ENCODE measurements at regions not wholly inside any gene's neighbourhood (a gene's known extent, or its start where the extent isn't known, plus 50 kb on each side); places are given as distances from the start of the nearest gene placed in this dataset.

- TF ChIP-seq, protein P1, sequence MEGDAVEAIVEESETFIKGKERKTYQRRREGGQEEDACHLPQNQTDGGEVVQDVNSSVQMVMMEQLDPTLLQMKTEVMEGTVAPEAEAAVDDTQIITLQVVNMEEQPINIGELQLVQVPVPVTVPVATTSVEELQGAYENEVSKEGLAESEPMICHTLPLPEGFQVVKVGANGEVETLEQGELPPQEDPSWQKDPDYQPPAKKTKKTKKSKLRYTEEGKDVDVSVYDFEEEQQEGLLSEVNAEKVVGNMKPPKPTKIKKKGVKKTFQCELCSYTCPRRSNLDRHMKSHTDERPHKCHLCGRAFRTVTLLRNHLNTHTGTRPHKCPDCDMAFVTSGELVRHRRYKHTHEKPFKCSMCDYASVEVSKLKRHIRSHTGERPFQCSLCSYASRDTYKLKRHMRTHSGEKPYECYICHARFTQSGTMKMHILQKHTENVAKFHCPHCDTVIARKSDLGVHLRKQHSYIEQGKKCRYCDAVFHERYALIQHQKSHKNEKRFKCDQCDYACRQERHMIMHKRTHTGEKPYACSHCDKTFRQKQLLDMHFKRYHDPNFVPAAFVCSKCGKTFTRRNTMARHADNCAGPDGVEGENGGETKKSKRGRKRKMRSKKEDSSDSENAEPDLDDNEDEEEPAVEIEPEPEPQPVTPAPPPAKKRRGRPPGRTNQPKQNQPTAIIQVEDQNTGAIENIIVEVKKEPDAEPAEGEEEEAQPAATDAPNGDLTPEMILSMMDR (IDR thresholded peaks at IDR 0.05), result no peak
- TF ChIP-seq POLR2AphosphoS5 (IDR thresholded peaks at IDR 0.05) (no peak), POLR2A (IDR thresholded peaks at IDR 0.05) (no peak)
Measured at GRCh38 chr17:429589-429988, 77.0 kb upstream of the RPH3AL start.

All from breast epithelium (tissue), 3 donors.